Omental fat pad (tissue), 3 donors: ENCODE measurements at regions not wholly inside any gene's neighbourhood (a gene's known extent, or its start where the extent isn't known, plus 50 kb on each side); places are given as distances from the start of the nearest gene placed in this dataset.

ENCODE experiments used
- ATAC-seq: fragments of 150-250 bp; one replicate; pipeline ENCODE4 v1.9.1; 2016; ENCODE audit warnings: mild to moderate bottlenecking, moderate library complexity; ENCODE audit not compliant: low FRiP score
- DNase-seq: peaks from one replicate; pipeline ENCODE4 v3.0.0-alpha.2; 2019; ENCODE audit warnings: low spot score
- CTCF ChIP-seq, 3 donors: fragments of 450-650 bp; IDR thresholded peaks; one replicate each; pipeline ENCODE4 v1.5.1; 2016 to 2017; ENCODE audit warnings: antibody characterized with exemption in 3 of 3, mild to moderate bottlenecking in 3 of 3, moderate library complexity in 2 of 3

GRCh38 chr3:165462636-165463334 is 266.6 kb upstream of the SLITRK3 start:
- TF ChIP-seq CTCF (IDR thresholded peaks at IDR 0.05): no peak
- DNase-seq: no peak
- ATAC-seq: peak; percentile 82

GRCh38 chr3:165459924-165460835 is 264.0 kb upstream of the SLITRK3 start:
- ATAC-seq: no peak
- no peak for DNase-seq
- TF ChIP-seq CTCF (IDR thresholded peaks at IDR 0.05): no peak

- ATAC-seq: no peak
- no peak for TF ChIP-seq CTCF (IDR thresholded peaks at IDR 0.05)
- no peak for DNase-seq
These were observed 262.9 kb upstream of the SLITRK3 start for GRCh38 chr3:165459111-165459510.

- DNase-seq (no peak), ATAC-seq (no peak)
- TF ChIP-seq CTCF (IDR thresholded peaks at IDR 0.05): no peak
These were observed 260.9 kb upstream of the SLITRK3 start for GRCh38 chr3:165457096-165457495.

GRCh38 chr3:165455793-165456192 is 259.6 kb upstream of the SLITRK3 start:
- TF ChIP-seq CTCF (IDR thresholded peaks at IDR 0.05): no peak
- no peak for DNase-seq
- ATAC-seq: no peak

- ATAC-seq (no peak), DNase-seq (no peak)
- TF ChIP-seq CTCF (IDR thresholded peaks at IDR 0.05): no peak
These were observed 259.2 kb upstream of the SLITRK3 start for GRCh38 chr3:165455360-165455759.
